Naive thymus-derived CD4-positive, alpha-beta T cell (primary cell): ENCODE measurements at regions not wholly inside any gene's neighbourhood (a gene's known extent, or its start where the extent isn't known, plus 50 kb on each side); places are given as distances from the start of the nearest gene placed in this dataset.

Source experiments
- ATAC-seq: fragments of 150-1000 bp; cut with Tn5 transposase; 2 replicates; pipeline ENCODE4 v1.10.0; 2021; ENCODE audit warnings: mild to moderate bottlenecking, moderate library complexity
- CTCF ChIA-PET: fragments of 350-600 bp; sonication (Branson Sonifier 250); formaldehyde crosslinking; loops from one replicate; lab custom pipeline; 2021; ENCODE audit warnings: antibody characterized with exemption; lab: Charles Lee
- POLR2A ChIA-PET: fragments of 350-600 bp; sonication (Branson Sonifier 250); formaldehyde crosslinking; loops from one replicate; lab custom pipeline; 2021; ENCODE audit warnings: antibody characterized with exemption, inconsistent platforms; lab: Charles Lee
- DNase-seq, 9 donors: peaks; one replicate each; pipeline versions ENCODE4 v3.0.0 to v3.0.0-alpha.2; 2020 to 2022; ENCODE audit warnings: mixed read lengths in 1 of 9
- H3K27ac ChIP-seq: one replicate; pipeline ENCODE4 v1.7.0; 2013; ENCODE audit warnings: mild to moderate bottlenecking, low read depth, low read length, moderate library complexity
- H3K27me3 ChIP-seq, 2 donors: one replicate each; pipeline ENCODE4 v1.7.0; 2013; ENCODE audit warnings: low read length in 2 of 2, mild to moderate bottlenecking in 2 of 2, moderate library complexity in 2 of 2; ENCODE audit not compliant: control insufficient read depth in 2 of 2, insufficient read depth in 2 of 2
- H3K36me3 ChIP-seq, 3 experiments: 1 replicate in 2 of 3; 2 replicates in 1 of 3; pipeline ENCODE4 v1.7.0; 2013; ENCODE audit warnings: low read length in 3 of 3, mild to moderate bottlenecking in 3 of 3, moderate library complexity in 1 of 3; ENCODE audit not compliant: insufficient read depth in 3 of 3, control insufficient read depth in 2 of 3
- H3K4me1 ChIP-seq, 2 donors: one replicate each; pipeline ENCODE4 v1.7.0; 2013; ENCODE audit warnings: low read length in 2 of 2, mild to moderate bottlenecking in 2 of 2, moderate library complexity in 1 of 2; ENCODE audit not compliant: control insufficient read depth in 2 of 2, insufficient read depth in 2 of 2
- H3K4me3 ChIP-seq: 2 replicates; pipeline ENCODE4 v1.7.0; 2013; ENCODE audit warnings: mild to moderate bottlenecking, low read length
- H3K9me3 ChIP-seq, 3 experiments: 1 replicate in 2 of 3; 2 replicates in 1 of 3; pipeline ENCODE4 v1.7.0; 2013; ENCODE audit warnings: low read length in 3 of 3; ENCODE audit not compliant: control insufficient read depth in 2 of 3
- H3K27ac Mint-ChIP-seq, 9 donors: one replicate each; pipeline ENCODE4 v1.8.0; 2020 to 2022; ENCODE audit warnings: mixed read lengths in 9 of 9, mild to moderate bottlenecking in 8 of 9, moderate library complexity in 5 of 9, inconsistent platforms in 2 of 9
- H3K27me3 Mint-ChIP-seq, 5 donors: one replicate each; pipeline ENCODE4 v1.8.0; 2021 to 2022; ENCODE audit warnings: mixed read lengths in 5 of 5, mild to moderate bottlenecking in 1 of 5
- H3K36me3 Mint-ChIP-seq, 5 donors: one replicate each; pipeline ENCODE4 v1.8.0; 2020 to 2022; ENCODE audit warnings: mixed read lengths in 5 of 5, mild to moderate bottlenecking in 3 of 5, inconsistent platforms in 1 of 5
- H3K4me1 Mint-ChIP-seq, 7 donors: one replicate each; pipeline ENCODE4 v1.8.0; 2020 to 2022; ENCODE audit warnings: mixed read lengths in 7 of 7, mild to moderate bottlenecking in 3 of 7, inconsistent platforms in 1 of 7
- H3K4me3 Mint-ChIP-seq, 10 donors: one replicate each; pipeline ENCODE4 v1.8.0; 2020 to 2022; ENCODE audit warnings: mild to moderate bottlenecking in 10 of 10, mixed read lengths in 10 of 10, moderate library complexity in 6 of 10, inconsistent platforms in 2 of 10
- H3K9me3 Mint-ChIP-seq, 11 donors: one replicate each; pipeline ENCODE4 v1.8.0; 2020 to 2022; ENCODE audit warnings: mixed read lengths in 11 of 11, mild to moderate bottlenecking in 4 of 11, inconsistent platforms in 1 of 11, moderate library complexity in 1 of 11
- intact Hi-C, 2 donors: fragments of 100-400 bp; cut with micrococcal nuclease; formaldehyde crosslinking; loops; one replicate each; pipeline ENCODE4 v1.15.1; 2023

DNA sequence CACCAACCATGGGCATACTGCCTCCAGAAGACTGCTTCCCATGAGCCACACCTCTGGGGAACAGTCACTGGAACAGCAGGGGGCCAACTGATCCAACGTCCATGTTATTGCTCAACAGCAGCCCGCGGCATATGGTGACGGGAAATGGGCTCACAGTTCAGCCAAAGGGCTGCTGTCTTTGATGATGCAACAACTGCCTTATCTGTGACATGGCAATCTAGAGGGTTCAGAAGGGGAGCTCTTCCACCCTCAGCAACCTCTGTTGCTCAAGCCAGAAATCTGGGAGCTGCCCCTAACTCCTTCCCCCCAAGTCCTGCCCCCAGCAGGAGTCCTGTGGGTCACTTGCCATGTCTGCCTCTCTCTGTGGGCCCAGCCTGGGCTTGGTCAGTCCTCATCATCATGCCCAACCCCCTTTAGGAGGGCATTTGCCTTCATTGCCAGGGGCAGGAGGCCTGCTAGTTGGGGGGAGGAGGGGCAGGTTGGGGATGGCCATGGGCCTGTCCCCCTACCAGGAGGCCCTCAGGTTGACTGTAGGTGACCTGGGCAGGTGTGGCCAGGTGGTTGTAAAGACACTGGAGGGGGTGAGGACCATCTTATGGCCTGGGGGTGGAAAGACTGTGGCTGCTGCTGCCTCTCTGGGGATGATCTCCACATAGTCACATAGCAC is 212.9 kb downstream of the CYP26B1 start:
- CTCF ChIA-PET = interaction anchor here (2.1 kb wide), 1 partner anchor 11 kb away, joined by 7 read pairs; no protein-coding TSS in a partner anchor

GRCh38 chr2:71934320-71934593 is 213.4 kb downstream of the CYP26B1 start:
- CTCF ChIA-PET = interaction anchor here (2.1 kb wide), 1 partner anchor 11 kb away, joined by 7 read pairs; no protein-coding TSS in a partner anchor
- no peaks in the 10 kb centered on the region for H3K36me3 Mint-ChIP-seq
- DNase-seq = no peak

More for the DNA sequence above, 212.9 kb downstream of the CYP26B1 start:
- intact Hi-C loops = no loop called here
- H3K4me1 Mint-ChIP-seq = peaks cover 0 to 1% (median 0%) of the 10 kb centered on the region in 7 donors
- Histone ChIP-seq H3K9me3 (no peaks in the 10 kb centered on the region), H3K36me3 (no peaks in the 10 kb centered on the region), H3K27me3 (no peaks in the 10 kb centered on the region), H3K4me1 (no peaks in the 10 kb centered on the region), H3K27ac (no peak overlapping the region), H3K4me3 (no peak overlapping the region)
- no peak overlapping the region for H3K4me3 Mint-ChIP-seq
- H3K36me3 Mint-ChIP-seq = no peaks in the 10 kb centered on the region
- DNase-seq (no peak), ATAC-seq (peak; percentile 9)
- H3K27ac Mint-ChIP-seq = no peak overlapping the region
- peaks cover 0 to 14% (median 0%) of the 10 kb centered on the region in 5 donors for H3K27me3 Mint-ChIP-seq
- no peaks in the 10 kb centered on the region for H3K9me3 Mint-ChIP-seq
- POLR2A ChIA-PET = no interaction called here

GRCh38 chr2:71933467-71934319 is 214.0 kb downstream of the CYP26B1 start:
- Histone ChIP-seq H3K4me1 (no peaks in the 10 kb centered on the region), H3K9me3 (no peaks in the 10 kb centered on the region), H3K27me3 (no peaks in the 10 kb centered on the region), H3K27ac (no peak overlapping the region), H3K4me3 (no peak overlapping the region), H3K36me3 (no peaks in the 10 kb centered on the region)
- no peaks in the 10 kb centered on the region for H3K9me3 Mint-ChIP-seq
- ATAC-seq = no peak
- intact Hi-C loops = no loop called here
- H3K27ac Mint-ChIP-seq = no peak overlapping the region
- H3K27me3 Mint-ChIP-seq = peaks cover 0 to 7% (median 0%) of the 10 kb centered on the region in 5 donors
- H3K36me3 Mint-ChIP-seq = no peaks in the 10 kb centered on the region
- peaks cover 0 to under 1% (median 0%) of the 10 kb centered on the region in 7 donors for H3K4me1 Mint-ChIP-seq
- DNase-seq = no peak
- CTCF ChIA-PET = interaction anchor here (2.1 kb wide), 1 partner anchor 10 kb away, joined by 7 read pairs; no protein-coding TSS in a partner anchor
- POLR2A ChIA-PET = no interaction called here
- H3K4me3 Mint-ChIP-seq = peak overlapping the region in 1 of 10 donors; percentile 52

More at GRCh38 chr2:71934320-71934593, 213.4 kb downstream of the CYP26B1 start:
- H3K4me1 ChIP-seq = no peaks in the 10 kb centered on the region
- intact Hi-C loops = no loop called here
- H3K4me3 Mint-ChIP-seq = no peak overlapping the region
- no peaks in the 10 kb centered on the region for H3K9me3 Mint-ChIP-seq
- peaks cover 0 to 12% (median 0%) of the 10 kb centered on the region in 5 donors for H3K27me3 Mint-ChIP-seq
- ATAC-seq = no peak
- POLR2A ChIA-PET = no interaction called here
- H3K27ac ChIP-seq = no peak overlapping the region
- H3K4me1 Mint-ChIP-seq = peaks cover 0 to 1% (median 0%) of the 10 kb centered on the region in 7 donors
- no peak overlapping the region for H3K4me3 ChIP-seq
- no peak overlapping the region for H3K27ac Mint-ChIP-seq
- no peaks in the 10 kb centered on the region for H3K36me3 ChIP-seq
- no peaks in the 10 kb centered on the region for H3K27me3 ChIP-seq
- no peaks in the 10 kb centered on the region for H3K9me3 ChIP-seq

- H3K4me3 Mint-ChIP-seq = peak overlapping the region in 1 of 10 donors; percentile 52
- H3K36me3 ChIP-seq = no peaks in the 10 kb centered on the region
- ATAC-seq = no peak
- ChIA-PET CTCF (interaction anchor here (2.1 kb wide), 1 partner anchor 9 kb away, joined by 7 read pairs; no protein-coding TSS in a partner anchor), POLR2A (no interaction called here)
- H3K36me3 Mint-ChIP-seq = no peaks in the 10 kb centered on the region
- peaks cover 0 to 6% (median 0%) of the 10 kb centered on the region in 5 donors for H3K27me3 Mint-ChIP-seq
- intact Hi-C loops = no loop called here
- no peak overlapping the region for H3K27ac Mint-ChIP-seq
- no peak overlapping the region for H3K4me3 ChIP-seq
- no peaks in the 10 kb centered on the region for H3K27me3 ChIP-seq
- H3K9me3 ChIP-seq = no peaks in the 10 kb centered on the region
- H3K9me3 Mint-ChIP-seq = no peaks in the 10 kb centered on the region
- no peaks in the 10 kb centered on the region for H3K4me1 ChIP-seq
- no peaks in the 10 kb centered on the region for H3K4me1 Mint-ChIP-seq
- no peak overlapping the region for H3K27ac ChIP-seq
- DNase-seq = no peak
These were observed 214.7 kb downstream of the CYP26B1 start for GRCh38 chr2:71932780-71933466.

- Mint-ChIP-seq H3K27ac (no peak overlapping the region), H3K4me1 (no peaks in the 10 kb centered on the region), H3K4me3 (no peak overlapping the region), H3K36me3 (no peaks in the 10 kb centered on the region), H3K27me3 (peaks cover 0 to 6% (median 0%) of the 10 kb centered on the region in 5 donors), H3K9me3 (no peaks in the 10 kb centered on the region)
- H3K27ac ChIP-seq = no peak overlapping the region
- DNase-seq (no peak), ATAC-seq (no peak)
- ChIA-PET POLR2A (no interaction called here), CTCF (interaction anchor here (0.7 kb wide), 1 partner anchor 9 kb away, joined by 3 read pairs; no protein-coding TSS in a partner anchor)
- intact Hi-C loops = no loop called here
- H3K9me3 ChIP-seq = no peaks in the 10 kb centered on the region
- H3K27me3 ChIP-seq = no peaks in the 10 kb centered on the region
- H3K36me3 ChIP-seq = no peaks in the 10 kb centered on the region
- H3K4me3 ChIP-seq = no peak overlapping the region
- no peaks in the 10 kb centered on the region for H3K4me1 ChIP-seq
These were observed 215.5 kb downstream of the CYP26B1 start for GRCh38 chr2:71932037-71932779.

GRCh38 chr2:71930049-71930681 is 217.5 kb downstream of the CYP26B1 start:
- Histone ChIP-seq H3K36me3 (no peaks in the 10 kb centered on the region), H3K4me3 (no peak overlapping the region), H3K27ac (no peak overlapping the region), H3K4me1 (no peaks in the 10 kb centered on the region), H3K9me3 (no peaks in the 10 kb centered on the region), H3K27me3 (no peaks in the 10 kb centered on the region)
- CTCF ChIA-PET = no interaction called here
- POLR2A ChIA-PET = no interaction called here
- intact Hi-C loops = no loop called here
- no peaks in the 10 kb centered on the region for H3K36me3 Mint-ChIP-seq
- no peaks in the 10 kb centered on the region for H3K4me1 Mint-ChIP-seq
- H3K27me3 Mint-ChIP-seq = peaks cover 0 to 6% (median 0%) of the 10 kb centered on the region in 5 donors
- no peak for DNase-seq
- no peak for ATAC-seq
- H3K4me3 Mint-ChIP-seq = no peak overlapping the region
- H3K27ac Mint-ChIP-seq = no peak overlapping the region
- H3K9me3 Mint-ChIP-seq = no peaks in the 10 kb centered on the region
